IMR-90 (cell line): ENCODE measurements at regions not wholly inside any gene's neighbourhood (a gene's known extent, or its start where the extent isn't known, plus 50 kb on each side); places are given as distances from the start of the nearest gene placed in this dataset.

Source experiments
- ATAC-seq: fragments of 200-7000 bp; cut with Tn5 transposase; 2 replicates; pipeline ENCODE4 v1.9.1; 2020; ENCODE audit warnings: low read depth, mild to moderate bottlenecking, moderate library complexity
- BruUV-seq: library from RNA; stranded (reverse); fragments of 400-500 nt; replicated peaks from 2 replicates; lab custom pipeline; 2021; lab: Mats Ljungman, UMichigan
- CTCF ChIA-PET: fragments of 300-600 bp; formaldehyde crosslinking; extraction: SDS; loops from one replicate; lab custom pipeline; 2021; ENCODE audit warnings: antibody characterized with exemption; lab: Yijun Ruan, JAX
- POLR2A ChIA-PET: fragments of 300-600 bp; sonication (Branson Sonifier 250); formaldehyde crosslinking; loops from one replicate; lab custom pipeline; 2022; ENCODE audit warnings: antibody characterized with exemption; ENCODE audit not compliant: unreplicated experiment; lab: Charles Lee
- DNase-seq: peaks from one replicate; pipeline ENCODE4 v3.0.0; 2013
- H2AFZ ChIP-seq: replicated peaks from 2 replicates; pipeline ENCODE3; 2013; ENCODE audit warnings: low read length, mild to moderate bottlenecking; ENCODE audit not compliant: poor library complexity
- H2AK5ac ChIP-seq: 2 replicates; pipeline ENCODE4 v1.6.1; 2013; ENCODE audit warnings: low read depth, low read length, inconsistent platforms
- H2AK9ac ChIP-seq: replicated peaks from 2 replicates; pipeline ENCODE3; 2013; ENCODE audit warnings: mild to moderate bottlenecking, low read depth, low read length, moderate library complexity; ENCODE audit not compliant: poor library complexity
- H2BK120ac ChIP-seq: 2 replicates; pipeline ENCODE4 v1.6.1; 2013; ENCODE audit warnings: low read depth, low read length, inconsistent platforms
- H2BK15ac ChIP-seq: 3 replicates; pipeline ENCODE4 v1.6.1; 2013; ENCODE audit warnings: low read depth, low read length, inconsistent platforms
- H2BK20ac ChIP-seq: 2 replicates; pipeline ENCODE4 v1.6.1; 2013; ENCODE audit warnings: low read depth, mild to moderate bottlenecking, inconsistent platforms, low read length, moderate library complexity
- H2BK5ac ChIP-seq: 2 replicates; pipeline ENCODE4 v1.6.1; 2013; ENCODE audit warnings: mild to moderate bottlenecking, low read depth, low read length, inconsistent platforms; ENCODE audit not compliant: poor library complexity, severe bottlenecking
- H3K14ac ChIP-seq: replicated peaks from 2 replicates; pipeline ENCODE4 v1.6.1; 2013; ENCODE audit warnings: low read depth, low read length, inconsistent platforms
- H3K18ac ChIP-seq: 2 replicates; pipeline ENCODE4 v1.6.1; 2013; ENCODE audit warnings: low read depth, low read length, control low read depth
- H3K23ac ChIP-seq: 2 replicates; pipeline ENCODE4 v1.6.1; 2013; ENCODE audit warnings: low read depth, low read length, inconsistent platforms
- H3K27ac ChIP-seq: 2 replicates; pipeline ENCODE4 v1.5.1; 2013; ENCODE audit warnings: mild to moderate bottlenecking, control low read depth, low read length; ENCODE audit not compliant: insufficient read depth
- H3K27me3 ChIP-seq: 2 replicates; pipeline ENCODE4 v1.6.1; 2013; ENCODE audit warnings: low read length; ENCODE audit not compliant: control insufficient read depth, insufficient read depth
- H3K36me3 ChIP-seq: 2 replicates; pipeline ENCODE4 v1.6.1; 2013; ENCODE audit warnings: low read length, mixed read lengths; ENCODE audit not compliant: control insufficient read depth, insufficient read depth
- H3K4ac ChIP-seq: 2 replicates; pipeline ENCODE4 v1.6.1; 2013; ENCODE audit warnings: low read depth, low read length, inconsistent platforms
- H3K4me1 ChIP-seq: 2 replicates; pipeline ENCODE4 v1.6.1; 2013; ENCODE audit warnings: low read length, mixed read lengths; ENCODE audit not compliant: control insufficient read depth, insufficient read depth
- H3K4me2 ChIP-seq: 2 replicates; pipeline ENCODE4 v1.6.1; 2013; ENCODE audit warnings: low read depth, mild to moderate bottlenecking, control low read depth, low read length, moderate library complexity
- H3K4me3 ChIP-seq: 2 replicates; pipeline ENCODE4 v1.5.1; 2013; ENCODE audit warnings: low read depth, mild to moderate bottlenecking, control low read depth, low read length, moderate library complexity; ENCODE audit not compliant: insufficient read depth
- H3K56ac ChIP-seq: 2 replicates; pipeline ENCODE4 v1.6.1; 2013; ENCODE audit warnings: low read length, inconsistent platforms; ENCODE audit not compliant: insufficient read depth; ENCODE audit errors: extremely low read depth
- H3K79me1 ChIP-seq, 2 experiments: 2 replicates each; pipeline ENCODE4 v1.6.1; 2013; ENCODE audit warnings: low read length in 2 of 2, inconsistent platforms in 1 of 2, low read depth in 1 of 2
- H3K9ac ChIP-seq: 2 replicates; pipeline ENCODE4 v1.6.1; 2013; ENCODE audit warnings: low read depth, low read length, control low read depth
- H3K9me1 ChIP-seq: 2 replicates; pipeline ENCODE4 v1.6.1; 2013; ENCODE audit warnings: low read length, inconsistent platforms; ENCODE audit not compliant: insufficient read depth
- H3K9me3 ChIP-seq: 2 replicates; pipeline ENCODE4 v1.6.1; 2013; ENCODE audit warnings: low read length; ENCODE audit not compliant: control insufficient read depth, insufficient read depth
- H4K20me1 ChIP-seq: 2 replicates; pipeline ENCODE4 v1.6.1; 2013; ENCODE audit warnings: low read length, inconsistent platforms; ENCODE audit not compliant: insufficient read depth
- H4K5ac ChIP-seq: 2 replicates; pipeline ENCODE4 v1.6.1; 2013; ENCODE audit warnings: mild to moderate bottlenecking, low read depth, low read length, control low read depth
- H4K8ac ChIP-seq, 2 experiments: 2 replicates each; pipeline ENCODE4 v1.6.1; 2013; ENCODE audit warnings: low read depth in 2 of 2, low read length in 2 of 2, control low read depth in 1 of 2, inconsistent platforms in 1 of 2
- H4K91ac ChIP-seq: 2 replicates; pipeline ENCODE4 v1.6.1; 2013; ENCODE audit warnings: low read depth, low read length, inconsistent platforms; ENCODE audit not compliant: insufficient read depth
- BHLHE40 ChIP-seq: fragments of 150-350 bp; IDR thresholded peaks from 2 replicates; pipeline ENCODE4 v1.6.1; 2016; ENCODE audit warnings: mild to moderate bottlenecking, low read depth, low read length
- CHD1 ChIP-seq: IDR thresholded peaks from 2 replicates; pipeline ENCODE4 v1.6.1; 2012; ENCODE audit warnings: low read depth, low read length, improper control_type of control experiment
- CTCF ChIP-seq: conservative IDR thresholded peaks from 2 replicates; pipeline ENCODE4 v1.5.1; 2012; ENCODE audit warnings: mild to moderate bottlenecking, low read depth, low read length, improper control_type of control experiment
- ELK1 ChIP-seq: fragments of 150-350 bp; IDR thresholded peaks from 2 replicates; pipeline ENCODE4 v1.6.1; 2016; ENCODE audit warnings: low read depth, mild to moderate bottlenecking, low read length, moderate library complexity, borderline replicate concordance
- FOS ChIP-seq: fragments of 150-350 bp; IDR thresholded peaks from 2 replicates; pipeline ENCODE4 v1.6.1; 2016; ENCODE audit warnings: low read depth, low read length
- MAFK ChIP-seq: IDR thresholded peaks from 2 replicates; pipeline ENCODE4 v1.6.1; 2012; ENCODE audit warnings: low read depth, low read length, improper control_type of control experiment
- MAZ ChIP-seq: IDR thresholded peaks from 2 replicates; pipeline ENCODE4 v1.6.1; 2012; ENCODE audit warnings: low read depth, mild to moderate bottlenecking, low read length, improper control_type of control experiment, moderate library complexity, borderline replicate concordance
- NFE2L2 ChIP-seq: fragments of 150-350 bp; IDR thresholded peaks from 2 replicates; pipeline ENCODE4 v1.6.1; 2016; ENCODE audit warnings: low read depth, mild to moderate bottlenecking, low read length
- POLR2A ChIP-seq: IDR thresholded peaks from 2 replicates; pipeline ENCODE4 v1.6.1; 2012; ENCODE audit warnings: mild to moderate bottlenecking, low read depth, low read length
- RAD21 ChIP-seq: IDR thresholded peaks from 2 replicates; pipeline ENCODE4 v1.6.1; 2012; ENCODE audit warnings: low read length, improper control_type of control experiment
- RCOR1 ChIP-seq: IDR thresholded peaks from 2 replicates; pipeline ENCODE4 v1.6.1; 2012; ENCODE audit warnings: mild to moderate bottlenecking, low read length, improper control_type of control experiment; ENCODE audit not compliant: insufficient replicate concordance
- RFX5 ChIP-seq: IDR thresholded peaks from 2 replicates; pipeline ENCODE4 v1.8.0; 2012; ENCODE audit warnings: low read depth, mild to moderate bottlenecking, low read length, moderate library complexity
- SMC3 ChIP-seq: fragments of 150-350 bp; IDR thresholded peaks from 2 replicates; pipeline ENCODE4 v1.6.1; 2016; ENCODE audit warnings: low read depth, mild to moderate bottlenecking, antibody characterized with exemption, low read length, moderate library complexity
- USF2 ChIP-seq: fragments of 150-350 bp; IDR thresholded peaks from 2 replicates; pipeline ENCODE4 v1.6.1; 2017; ENCODE audit warnings: mild to moderate bottlenecking, antibody characterized with exemption, low read length, low read depth
- WGBS, 2 experiments: methylation state at CpG; one replicate each; pipeline versions ENCODE4 v1.1.5 to v1.1.7; 2013; ENCODE audit warnings: missing lambda C conversion rate in 2 of 2; ENCODE audit not compliant: insufficient read length in 1 of 2; ENCODE audit errors: extremely low coverage in 2 of 2; 5-methylcytosine and 5-hydroxymethylcytosine counted together
- dilution Hi-C: fragments of 300-500 bp; cut with HindIII; formaldehyde crosslinking; loops from one replicate; pipeline ENCODE4 v1.14.3; 2018; ENCODE audit warnings: low sequenced_read_pairs; ENCODE audit not compliant: unreplicated experiment
- in situ Hi-C: fragments of 300-500 bp; cut with MboI; formaldehyde crosslinking; loops from 3 replicates; pipeline ENCODE4 v1.14.3; 2019; ENCODE audit warnings: low sequenced_read_pairs, inconsistent platforms, mixed read lengths
- intact Hi-C: fragments of 100-400 bp; cut with micrococcal nuclease; formaldehyde crosslinking; loops from 2 replicates; pipeline ENCODE4 v1.10.0; 2022

GRCh38 chr6:139533573-139534471 lies 159.4 kb upstream of the CITED2 start:
- ATAC-seq (peak; percentile 89), DNase-seq (peak; percentile 83)
- ChIA-PET POLR2A (no interaction called here), CTCF (interaction anchor here (0.6 to 0.7 kb wide), 2 partner anchors 17 to 169 kb away, joined by 3 to 4 read pairs; no protein-coding TSS in a partner anchor)
- H3K9me3 ChIP-seq, result no peaks in the 10 kb centered on the region
- peak overlapping the region; percentile 66 for H3K18ac ChIP-seq
- peak overlapping the region; percentile 86 to 88 for H4K8ac ChIP-seq
- H3K4ac ChIP-seq, result peak overlapping the region; percentile 93
- no peaks in the 10 kb centered on the region for H3K36me3 ChIP-seq
- H3K56ac ChIP-seq, result peak overlapping the region; percentile 48
- H3K27me3 ChIP-seq, result no peaks in the 10 kb centered on the region
- H3K4me1 ChIP-seq, result peaks cover 14% of the 10 kb centered on the region
- in situ Hi-C loops (no loop called here), intact Hi-C loops (loop anchor here (5.0 to 10.0 kb wide), 2 partner anchors 43 to 521 kb away; no protein-coding TSS in a partner anchor), dilution Hi-C loops (no loop called here)
- peak overlapping the region; percentile 84 for H2BK20ac ChIP-seq
- no peaks in the 10 kb centered on the region for H4K20me1 ChIP-seq
- peak overlapping the region; percentile 86 for H2AK5ac ChIP-seq
- H3K9me1 ChIP-seq, result peaks cover 18% of the 10 kb centered on the region
- peak overlapping the region; percentile 88 for H2BK5ac ChIP-seq
- H3K23ac ChIP-seq, result peak overlapping the region; percentile 66
- H2BK15ac ChIP-seq, result peak overlapping the region; percentile 97
- no peak overlapping the region; the same call in 1 of the 2 replicates for H3K4me2 ChIP-seq
- peak overlapping the region; percentile 88 for H3K27ac ChIP-seq
- peak overlapping the region; percentile 57 for H4K5ac ChIP-seq
- no peaks in the 10 kb centered on the region for H3K79me1 ChIP-seq
- no peak overlapping the region for H3K4me3 ChIP-seq
- H2AFZ ChIP-seq, result peak overlapping the region; percentile 88
- BruUV-seq, result no TSS peak
- H4K91ac ChIP-seq, result peak overlapping the region; percentile 89
- H2AK9ac ChIP-seq, result no peak overlapping the region
- peak overlapping the region; percentile 33; the same call in 1 of the 2 replicates for H3K9ac ChIP-seq
- H2BK120ac ChIP-seq, result peak overlapping the region; percentile 93
- WGBS, 2 experiments, result 50% methylated on average over 1 of the region's 11 CpGs; no CpG with 5 or more reads in 1 of the 2 experiments
- H3K14ac ChIP-seq, result peak overlapping the region; percentile 82
- no peak for TF ChIP-seq MAZ
- no peak for TF ChIP-seq RFX5
- TF ChIP-seq SMC3, result no peak
- TF ChIP-seq FOS, result 0 out of 2 replicates have a peak, but pooled peaks have one; percentile 10
- TF ChIP-seq CTCF, result no peak
- no peak for TF ChIP-seq RCOR1
- TF ChIP-seq CHD1, result no peak
- no peak for TF ChIP-seq USF2
- TF ChIP-seq BHLHE40, result no peak
- TF ChIP-seq POLR2A, result no peak
- TF ChIP-seq NFE2L2, result peak; percentile 71
- TF ChIP-seq RAD21, result no peak
- TF ChIP-seq ELK1, result no peak
- 0 out of 2 replicates have a peak, but pooled peaks have one; percentile 18 for TF ChIP-seq MAFK
